Thoracic aorta (tissue), 2 donors: ENCODE measurements at regions not wholly inside any gene's neighbourhood (a gene's known extent, or its start where the extent isn't known, plus 50 kb on each side); places are given as distances from the start of the nearest gene placed in this dataset.

Experiments used
- ATAC-seq: fragments of 150-250 bp; one replicate; pipeline ENCODE4 v1.8.0; 2017; ENCODE audit warnings: low read depth; ENCODE audit not compliant: insufficient number of reproducible peaks, low FRiP score
- DNase-seq: peaks from one replicate; pipeline ENCODE4 v3.0.0-alpha.2; 2020; ENCODE audit warnings: low spot score
- H3K27ac ChIP-seq, 2 donors: fragments of 200-600 bp; sonication (generic); 1 replicate in 1 of 2; 2 replicates in 1 of 2; pipeline ENCODE4 v1.5.1; 2016; ENCODE audit warnings: mild to moderate bottlenecking in 2 of 2, moderate library complexity in 2 of 2
- H3K27me3 ChIP-seq: fragments of 200-600 bp; sonication (generic); replicated peaks from 2 replicates; pipeline ENCODE4 v1.6.0; 2016; ENCODE audit warnings: mild to moderate bottlenecking; ENCODE audit not compliant: insufficient read depth
- H3K36me3 ChIP-seq: fragments of 200-600 bp; sonication (generic); one replicate; pipeline ENCODE4 v1.5.1; 2016
- H3K4me1 ChIP-seq, 2 donors: fragments of 200-600 bp; sonication (generic); 1 replicate in 1 of 2; 2 replicates in 1 of 2; pipeline versions ENCODE4 v1.5.1 to v1.6.0; 2016; ENCODE audit warnings: low read depth in 2 of 2, mild to moderate bottlenecking in 1 of 2; ENCODE audit not compliant: control insufficient read depth in 1 of 2
- H3K4me3 ChIP-seq: fragments of 200-600 bp; sonication (generic); 2 replicates; pipeline ENCODE4 v1.5.1; 2016; ENCODE audit warnings: mild to moderate bottlenecking
- H3K9me3 ChIP-seq: fragments of 200-600 bp; sonication (generic); 2 replicates; pipeline ENCODE4 v1.5.1; 2016
- TF ChIP-seq, protein P1 (sequence below): fragments of 200-600 bp; sonication (generic); IDR thresholded peaks from one replicate; pipeline ENCODE4 v1.5.1; 2019; ENCODE audit warnings: antibody characterized with exemption

DNA sequence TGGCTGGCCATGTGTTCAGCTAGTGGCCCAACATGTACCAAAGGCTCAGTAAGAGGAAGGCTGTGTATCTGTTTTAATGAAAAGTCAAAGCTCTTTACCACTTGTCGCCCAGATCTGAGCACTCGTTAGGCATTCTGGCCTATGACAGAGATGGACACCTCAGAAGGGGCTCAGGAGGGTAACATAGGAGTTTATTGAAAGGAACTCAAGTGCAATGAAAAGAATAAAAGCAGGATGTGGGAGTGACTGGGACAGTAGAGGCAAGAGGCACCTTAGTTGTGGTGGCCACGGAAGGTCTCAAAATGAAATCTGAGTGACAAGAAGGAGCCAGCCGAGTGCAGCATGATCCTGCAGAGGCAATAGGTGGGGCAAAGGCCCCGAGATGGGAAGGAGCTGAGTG lies 309.7 kb downstream of the MN1 start:
- Histone ChIP-seq H3K4me1 (peaks cover 7 to 21% of the 10 kb centered on the region in 2 donors), H3K4me3 (no peak overlapping the region), H3K27ac (no peak overlapping the region), H3K27me3 (no peaks in the 10 kb centered on the region), H3K36me3 (no peaks in the 10 kb centered on the region), H3K9me3 (no peaks in the 10 kb centered on the region)
- TF ChIP-seq, protein P1, sequence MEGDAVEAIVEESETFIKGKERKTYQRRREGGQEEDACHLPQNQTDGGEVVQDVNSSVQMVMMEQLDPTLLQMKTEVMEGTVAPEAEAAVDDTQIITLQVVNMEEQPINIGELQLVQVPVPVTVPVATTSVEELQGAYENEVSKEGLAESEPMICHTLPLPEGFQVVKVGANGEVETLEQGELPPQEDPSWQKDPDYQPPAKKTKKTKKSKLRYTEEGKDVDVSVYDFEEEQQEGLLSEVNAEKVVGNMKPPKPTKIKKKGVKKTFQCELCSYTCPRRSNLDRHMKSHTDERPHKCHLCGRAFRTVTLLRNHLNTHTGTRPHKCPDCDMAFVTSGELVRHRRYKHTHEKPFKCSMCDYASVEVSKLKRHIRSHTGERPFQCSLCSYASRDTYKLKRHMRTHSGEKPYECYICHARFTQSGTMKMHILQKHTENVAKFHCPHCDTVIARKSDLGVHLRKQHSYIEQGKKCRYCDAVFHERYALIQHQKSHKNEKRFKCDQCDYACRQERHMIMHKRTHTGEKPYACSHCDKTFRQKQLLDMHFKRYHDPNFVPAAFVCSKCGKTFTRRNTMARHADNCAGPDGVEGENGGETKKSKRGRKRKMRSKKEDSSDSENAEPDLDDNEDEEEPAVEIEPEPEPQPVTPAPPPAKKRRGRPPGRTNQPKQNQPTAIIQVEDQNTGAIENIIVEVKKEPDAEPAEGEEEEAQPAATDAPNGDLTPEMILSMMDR = no peak
- DNase-seq = no peak
- ATAC-seq = no peak

DNA sequence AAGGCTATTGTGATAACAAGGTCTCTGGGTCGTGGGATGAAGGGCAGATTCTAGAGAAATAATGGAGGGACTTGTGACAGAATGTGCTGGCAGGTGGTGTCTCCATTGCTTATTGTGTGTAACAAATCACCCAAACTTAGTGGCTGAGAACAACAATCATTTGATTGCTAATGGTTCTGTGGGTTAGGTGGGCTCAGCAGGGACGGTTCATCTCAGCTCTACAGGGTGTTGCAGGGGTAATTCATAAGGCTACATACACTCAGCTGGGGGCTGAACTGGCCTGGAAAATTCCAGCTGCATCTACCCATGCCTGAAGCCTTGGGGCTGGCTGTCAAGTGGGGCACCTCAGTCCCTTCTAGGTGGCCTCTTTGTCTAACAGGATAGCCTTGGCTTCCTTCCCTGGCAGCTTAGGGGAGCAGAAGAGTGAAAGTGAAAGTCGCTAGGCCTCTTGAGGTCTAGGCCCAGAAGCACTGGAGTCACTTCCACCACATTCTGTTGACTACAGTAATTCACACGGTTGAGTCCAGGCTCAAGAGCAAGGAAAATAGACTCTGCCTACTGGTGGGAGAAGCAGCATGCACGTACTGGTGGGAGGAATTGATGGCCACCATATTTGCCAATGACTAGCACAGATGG lies 308.9 kb downstream of the MN1 start:
- H3K9me3 ChIP-seq = no peaks in the 10 kb centered on the region
- H3K4me3 ChIP-seq = no peak overlapping the region
- no peak for ATAC-seq
- DNase-seq = no peak
- H3K4me1 ChIP-seq = peaks cover 7 to 21% of the 10 kb centered on the region in 2 donors
- TF ChIP-seq, protein P1 = no peak
- no peak overlapping the region for H3K27ac ChIP-seq
- no peaks in the 10 kb centered on the region for H3K36me3 ChIP-seq
- no peaks in the 10 kb centered on the region for H3K27me3 ChIP-seq

DNA sequence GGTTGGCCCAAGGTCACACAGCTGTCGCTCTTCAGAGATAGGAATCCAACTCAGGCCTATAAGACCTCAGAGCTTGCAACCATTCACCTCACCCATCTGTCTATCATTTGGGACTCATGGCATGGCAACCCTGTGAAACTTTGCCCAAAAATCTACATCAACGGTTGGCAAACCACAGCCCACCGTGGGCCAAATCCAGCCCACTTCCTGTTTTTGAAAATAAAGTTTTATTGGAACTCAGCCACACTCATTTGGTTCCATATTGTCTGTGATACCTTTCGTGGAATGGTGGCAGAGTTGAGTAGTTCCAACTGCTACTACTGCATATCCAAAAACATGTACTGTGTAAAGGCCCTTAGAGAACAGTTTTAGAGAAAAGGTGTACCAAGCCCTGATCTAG lies 307.8 kb downstream of the MN1 start:
- no peak for ATAC-seq

DNA sequence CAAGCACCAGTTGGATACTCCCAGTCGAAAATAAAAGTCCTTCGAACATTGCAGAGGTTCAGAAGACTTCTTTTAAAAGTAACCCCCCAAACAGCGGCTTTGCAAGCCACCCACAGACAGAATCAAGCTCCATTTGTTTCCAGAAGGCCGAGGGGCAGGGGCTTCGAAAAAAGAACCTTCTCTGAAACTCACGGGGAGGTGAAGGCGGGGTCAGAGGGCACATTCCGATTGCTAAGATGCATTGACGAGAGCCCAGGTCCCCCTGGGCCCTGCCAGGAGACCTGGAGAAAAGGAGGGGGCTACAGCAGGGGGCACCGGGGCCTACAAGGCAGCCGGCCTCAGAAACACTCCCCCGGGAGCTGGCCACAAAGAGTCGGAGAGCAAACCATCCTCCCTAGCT lies 306.8 kb downstream of the MN1 start:
- ATAC-seq (no peak), DNase-seq (no peak)
- Histone ChIP-seq H3K9me3 (no peaks in the 10 kb centered on the region), H3K27me3 (no peaks in the 10 kb centered on the region), H3K27ac (no peak overlapping the region), H3K4me1 (peaks cover 0 to under 1% of the 10 kb centered on the region in 2 donors), H3K36me3 (no peaks in the 10 kb centered on the region), H3K4me3 (no peak overlapping the region)
- TF ChIP-seq, protein P1 = no peak

More for the DNA sequence above, 307.8 kb downstream of the MN1 start:
- Histone ChIP-seq H3K27me3 (no peaks in the 10 kb centered on the region), H3K27ac (no peak overlapping the region), H3K36me3 (no peaks in the 10 kb centered on the region), H3K4me3 (no peak overlapping the region), H3K4me1 (peaks cover 3 to 11% of the 10 kb centered on the region in 2 donors), H3K9me3 (no peaks in the 10 kb centered on the region)
- DNase-seq = no peak
- TF ChIP-seq, protein P1 = no peak

DNA sequence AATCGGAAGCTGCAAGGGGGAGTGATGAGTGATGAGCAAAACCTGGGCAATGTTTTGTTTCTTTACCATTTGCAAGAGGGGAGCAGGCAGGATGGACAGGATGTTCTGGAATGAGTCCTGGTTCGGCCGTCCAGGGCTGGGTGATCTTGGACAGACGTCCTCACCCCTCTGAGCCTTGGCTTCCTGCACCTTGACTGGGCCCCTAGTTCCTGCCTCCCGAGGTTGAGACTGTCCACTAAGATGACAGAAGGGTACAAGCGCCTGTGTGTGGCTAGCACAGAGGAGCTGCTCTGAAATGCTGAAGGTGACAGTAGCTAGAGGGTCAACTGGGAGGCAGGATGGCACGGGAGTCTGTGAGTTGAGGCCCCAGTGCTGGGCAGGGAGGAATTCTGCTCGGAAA lies 306.2 kb downstream of the MN1 start:
- H3K36me3 ChIP-seq = no peaks in the 10 kb centered on the region
- TF ChIP-seq, protein P1 = no peak
- ATAC-seq (no peak), DNase-seq (no peak)
- no peaks in the 10 kb centered on the region for H3K4me1 ChIP-seq
- H3K27ac ChIP-seq = no peak overlapping the region
- H3K4me3 ChIP-seq = no peak overlapping the region
- H3K27me3 ChIP-seq = no peaks in the 10 kb centered on the region
- H3K9me3 ChIP-seq = no peaks in the 10 kb centered on the region
